ENCODE measurements at regions not wholly inside any gene's neighbourhood (a gene's known extent, or its start where the extent isn't known, plus 50 kb on each side); places are given as distances from the start of the nearest gene placed in this dataset.

- TF ChIP-seq CTCF (IDR thresholded peaks at IDR 0.05; ENCODE audit: borderline replicate concordance, extremely low read depth, low read length, poor library complexity, severe bottlenecking) (no peak), EZH2 (IDR thresholded peaks at IDR 0.05; ENCODE audit: borderline replicate concordance, low read depth, low read length, severe bottlenecking) (no peak)
Measured at GRCh38 chr4:153079857-153080391, 124.3 kb upstream of the TRIM2 start.
